Glomerular endothelial cell (primary cell): ENCODE measurements at regions not wholly inside any gene's neighbourhood (a gene's known extent, or its start where the extent isn't known, plus 50 kb on each side); places are given as distances from the start of the nearest gene placed in this dataset.
"Not testable (repeated sequence)": the region's sequence is repeated elsewhere in the genome, so short reads cannot be mapped to it uniquely, and the experiment has no call there.

Source experiments
- DNase-seq: peaks from one replicate; pipeline ENCODE4 v3.0.0-alpha.2; 2011; ENCODE audit warnings: low read depth, low spot score; ENCODE audit errors: extremely low read depth

- DNase-seq, result no peak
Observed at GRCh38 chr18:43341014-43341413, 63.7 kb upstream of the SYT4 start.

- no peak for DNase-seq
Observed at GRCh38 chr18:43350176-43350575, 72.9 kb upstream of the SYT4 start.

- no peak for DNase-seq
Observed at GRCh38 chr18:43364535-43364934, 87.2 kb upstream of the SYT4 start.

GRCh38 chr18:43367895-43368294 is 90.6 kb upstream of the SYT4 start:
- DNase-seq, result no peak

GRCh38 chr18:43369311-43369710 is 92.0 kb upstream of the SYT4 start:
- not testable (repeated sequence) for DNase-seq

GRCh38 chr18:43372773-43373172 is 95.5 kb upstream of the SYT4 start:
- no peak for DNase-seq

GRCh38 chr18:43380104-43380672 is 102.9 kb upstream of the SYT4 start:
- no peak for DNase-seq

GRCh38 chr18:43382641-43383403 is 105.5 kb upstream of the SYT4 start:
- no peak for DNase-seq

GRCh38 chr18:43389163-43389562 is 111.9 kb upstream of the SYT4 start:
- no peak for DNase-seq

- DNase-seq, result no peak
Observed at GRCh38 chr18:43392168-43392567, 114.9 kb upstream of the SYT4 start.

- no peak for DNase-seq
Observed at GRCh38 chr18:43393174-43393573, 115.9 kb upstream of the SYT4 start.

GRCh38 chr18:43396266-43396665 is 119.0 kb upstream of the SYT4 start:
- DNase-seq, result no peak

GRCh38 chr18:43398601-43399000 is 121.3 kb upstream of the SYT4 start:
- DNase-seq, result no peak

GRCh38 chr18:43405097-43405496 is 127.8 kb upstream of the SYT4 start:
- no peak for DNase-seq

GRCh38 chr18:43414006-43414405 is 136.7 kb upstream of the SYT4 start:
- no peak for DNase-seq

- no peak for DNase-seq
Observed at GRCh38 chr18:43420091-43420490, 142.8 kb upstream of the SYT4 start.

GRCh38 chr18:43420950-43421349 is 143.7 kb upstream of the SYT4 start:
- DNase-seq, result no peak

GRCh38 chr18:43422518-43422917 is 145.2 kb upstream of the SYT4 start:
- DNase-seq, result no peak

- DNase-seq, result no peak
Observed at GRCh38 chr18:43435851-43436250, 158.6 kb upstream of the SYT4 start.

- DNase-seq, result no peak
Observed at GRCh38 chr18:43442131-43442530, 164.8 kb upstream of the SYT4 start.

- DNase-seq, result no peak
Observed at GRCh38 chr18:43442571-43442970, 165.3 kb upstream of the SYT4 start.

- no peak for DNase-seq
Observed at GRCh38 chr18:43465483-43465882, 188.2 kb upstream of the SYT4 start.

- DNase-seq, result no peak
Observed at GRCh38 chr18:43471873-43472272, 194.6 kb upstream of the SYT4 start.
